HCT116 (cell line): ENCODE measurements at regions not wholly inside any gene's neighbourhood (a gene's known extent, or its start where the extent isn't known, plus 50 kb on each side); places are given as distances from the start of the nearest gene placed in this dataset.

Experiments used
- ATAC-seq: fragments of 200-7000 bp; cut with Tn5 transposase; 2 replicates; pipeline ENCODE4 v1.9.1; 2020; ENCODE audit warnings: mild to moderate bottlenecking, moderate library complexity
- BruUV-seq: library from RNA; stranded (reverse); fragments of 400-500 nt; replicated peaks from 2 replicates; lab custom pipeline; 2021; lab: Mats Ljungman, UMichigan
- CTCF ChIA-PET: fragments of 300-600 bp; sonication (Branson Sonifier 250); formaldehyde crosslinking; loops from one replicate; lab custom pipeline; 2021; ENCODE audit warnings: antibody characterized with exemption; lab: Charles Lee
- POLR2A ChIA-PET: fragments of 300-600, 350-600 bp; sonication (Branson Sonifier 250); formaldehyde crosslinking; loops from one replicate; lab custom pipeline; 2021; ENCODE audit warnings: antibody characterized with exemption; lab: Charles Lee
- RAD21 ChIA-PET, 2 experiments: fragments of 300-600 bp; sonication (Branson Sonifier 250); formaldehyde crosslinking; loops; one replicate each; lab custom pipeline; 2023; ENCODE audit warnings: low total read pairs in 2 of 2; ENCODE audit not compliant: uncharacterized antibody in 2 of 2, unreplicated experiment in 2 of 2, low non-redundant PET in 1 of 2; lab: Charles Lee
- DNase-seq: peaks from one replicate; pipeline ENCODE4 v3.0.0-alpha.2; 2010; ENCODE audit warnings: low read depth, low spot score
- H2AFZ ChIP-seq: fragments of 200-600 bp; shearing (Covaris generic), sonication (generic); 2 replicates; pipeline ENCODE4 v1.6.1; 2017; ENCODE audit warnings: low read depth, mixed run types, mixed read lengths, antibody characterized with exemption, low read length; ENCODE audit not compliant: poor library complexity, severe bottlenecking
- H3K27ac ChIP-seq: 2 replicates; pipeline ENCODE4 v1.5.1; 2012; ENCODE audit warnings: low read depth, low read length
- H3K27me3 ChIP-seq: fragments of 200-600 bp; sonication (generic); 2 replicates; pipeline ENCODE4 v1.6.1; 2016; ENCODE audit warnings: mixed run types, low read length, mixed read lengths; ENCODE audit not compliant: insufficient read depth
- H3K36me3 ChIP-seq, 2 experiments: fragments of 200-500 bp in 1 of 2; fragments of 200-600 bp in 1 of 2; sonication (Bioruptor generic) in 1 of 2; sonication (generic) in 1 of 2; 2 replicates each; pipeline versions ENCODE4 v1.5.1 to v1.6.1; 2014 to 2016; ENCODE audit warnings: low read length in 2 of 2, inconsistent platforms in 1 of 2, mixed read lengths in 1 of 2, mixed run types in 1 of 2; ENCODE audit not compliant: insufficient read depth in 2 of 2, control insufficient read depth in 1 of 2
- H3K4me1 ChIP-seq, 2 experiments: fragments of 200-600 bp in 1 of 2; sonication (generic) in 1 of 2; 2 replicates each; pipeline versions ENCODE4 v1.5.1 to v1.6.1; 2012 to 2017; ENCODE audit warnings: low read length in 2 of 2, inconsistent platforms in 1 of 2, mild to moderate bottlenecking in 1 of 2, mixed read lengths in 1 of 2, mixed run types in 1 of 2, moderate library complexity in 1 of 2; ENCODE audit not compliant: insufficient read depth in 2 of 2, control insufficient read depth in 1 of 2
- H3K4me2 ChIP-seq: fragments of 200-600 bp; sonication (generic); 2 replicates; pipeline ENCODE4 v1.6.1; 2017; ENCODE audit warnings: mixed run types, low read length, mixed read lengths
- H3K4me3 ChIP-seq, 2 experiments: fragments of 200-600 bp in 1 of 2; sonication (generic) in 1 of 2; replicated peaks in 1 of 2; 2 replicates each; pipeline ENCODE4 v1.5.1; 2011 to 2016; ENCODE audit warnings: low read length in 2 of 2, control low read depth in 1 of 2, low read depth in 1 of 2, mild to moderate bottlenecking in 1 of 2, mixed read lengths in 1 of 2, mixed run types in 1 of 2
- H3K79me2 ChIP-seq: fragments of 200-600 bp; sonication (generic); 2 replicates; pipeline ENCODE4 v1.6.1; 2017; ENCODE audit warnings: mild to moderate bottlenecking, mixed run types, low read length, moderate library complexity, mixed read lengths; ENCODE audit not compliant: insufficient read depth
- H3K9ac ChIP-seq: fragments of 200-600 bp; sonication (generic); 2 replicates; pipeline ENCODE4 v1.6.1; 2016; ENCODE audit warnings: low read length, mixed read lengths
- H3K9me2 ChIP-seq: fragments of 200-600 bp; sonication (generic), shearing (Covaris generic); 2 replicates; pipeline ENCODE4 v1.6.1; 2017; ENCODE audit warnings: mixed run types, mild to moderate bottlenecking, moderate library complexity; ENCODE audit not compliant: insufficient read depth
- H3K9me3 ChIP-seq, 2 experiments: fragments of 200-500 bp in 1 of 2; fragments of 200-600 bp in 1 of 2; sonication (Bioruptor generic) in 1 of 2; sonication (generic) in 1 of 2; 2 replicates each; pipeline ENCODE4 v1.6.1; 2014 to 2017; ENCODE audit warnings: low read length in 2 of 2, mixed read lengths in 2 of 2, inconsistent platforms in 1 of 2, low read depth in 1 of 2, mild to moderate bottlenecking in 1 of 2, mixed run types in 1 of 2, moderate library complexity in 1 of 2; ENCODE audit not compliant: control insufficient read depth in 1 of 2, insufficient read depth in 1 of 2
- H4K20me1 ChIP-seq: fragments of 200-600 bp; sonication (generic), shearing (Covaris generic); 2 replicates; pipeline ENCODE4 v1.6.1; 2017; ENCODE audit warnings: mixed run types, mild to moderate bottlenecking, moderate library complexity; ENCODE audit not compliant: insufficient read depth
- CBX3 ChIP-seq: IDR thresholded peaks from 2 replicates; pipeline ENCODE4 v1.6.1; 2012; ENCODE audit warnings: low read depth
- CEBPB ChIP-seq: IDR thresholded peaks from 2 replicates; pipeline ENCODE4 v1.6.1; 2012; ENCODE audit warnings: low read depth
- EGR1 ChIP-seq: IDR thresholded peaks from 2 replicates; pipeline ENCODE4 v1.6.1; 2012; ENCODE audit warnings: low read depth
- ELF1 ChIP-seq: IDR thresholded peaks from 2 replicates; pipeline ENCODE4 v1.6.1; 2012; ENCODE audit warnings: low read depth, borderline replicate concordance
- FOSL1 ChIP-seq: IDR thresholded peaks from 2 replicates; pipeline ENCODE4 v1.6.1; 2012; ENCODE audit warnings: low read depth
- JUND ChIP-seq: IDR thresholded peaks from 2 replicates; pipeline ENCODE4 v1.6.1; 2012
- POLR2AphosphoS5 ChIP-seq: IDR thresholded peaks from 2 replicates; pipeline ENCODE4 v1.6.1; 2011; ENCODE audit warnings: mild to moderate bottlenecking, low read depth, low read length, moderate library complexity
- RAD21 ChIP-seq: IDR thresholded peaks from 2 replicates; pipeline ENCODE4 v1.6.1; 2012; ENCODE audit warnings: low read depth, mild to moderate bottlenecking
- SIN3A ChIP-seq: IDR thresholded peaks from 2 replicates; pipeline ENCODE4 v1.6.1; 2012; ENCODE audit warnings: low read depth
- SRF ChIP-seq: IDR thresholded peaks from 2 replicates; pipeline ENCODE4 v1.6.1; 2012; ENCODE audit warnings: low read depth
- TCF7L2 ChIP-seq: IDR thresholded peaks from 2 replicates; pipeline ENCODE4 v1.7.0; 2011; ENCODE audit warnings: borderline replicate concordance, inconsistent platforms; ENCODE audit not compliant: insufficient read depth, insufficient read length; ENCODE audit errors: extremely low read depth
- YY1 ChIP-seq: IDR thresholded peaks from 2 replicates; pipeline ENCODE4 v1.6.1; 2011; ENCODE audit warnings: low read length, low read depth, moderate library complexity, mild to moderate bottlenecking; ENCODE audit not compliant: insufficient replicate concordance; ENCODE audit errors: extremely low read depth
- ZFX ChIP-seq: fragments of 450-650 bp; IDR thresholded peaks from 2 replicates; pipeline ENCODE4 v1.6.1; 2017
- ZNF274 ChIP-seq: fragments of 200-500 bp; sonication (Bioruptor generic); IDR thresholded peaks from 2 replicates; pipeline ENCODE4 v1.6.1; 2014; ENCODE audit warnings: mild to moderate bottlenecking, low read depth, low read length, inconsistent platforms
- intact Hi-C: fragments of 100-400 bp; cut with micrococcal nuclease; formaldehyde crosslinking; loops from 2 replicates; pipeline ENCODE4 v1.10.0; 2022
- TF ChIP-seq, protein P1 (sequence below): IDR thresholded peaks from 2 replicates; pipeline ENCODE4 v1.6.1; 2012
- TF ChIP-seq, protein P2 (sequence below): IDR thresholded peaks from 2 replicates; pipeline ENCODE4 v1.6.1; 2012
- TF ChIP-seq, protein P3 (sequence below): IDR thresholded peaks from 2 replicates; pipeline ENCODE4 v1.6.1; 2011; ENCODE audit warnings: mild to moderate bottlenecking, low read length, moderate library complexity; ENCODE audit not compliant: insufficient replicate concordance; ENCODE audit errors: extremely low read depth
- TF ChIP-seq, protein P4 (sequence below): IDR thresholded peaks from 2 replicates; pipeline ENCODE4 v1.6.1; 2012; ENCODE audit warnings: low read depth
- TF ChIP-seq, protein P5 (sequence below), 3 experiments: fragments of 200-600 bp in 1 of 3; sonication (generic) in 1 of 3; IDR thresholded peaks in 2 of 3; conservative IDR thresholded peaks in 1 of 3; 2 replicates each; pipeline ENCODE4 v1.5.1; 2012 to 2017; ENCODE audit warnings: low read depth in 2 of 3, low read length in 2 of 3, antibody characterized with exemption in 1 of 3, borderline replicate concordance in 1 of 3, control low read depth in 1 of 3, mild to moderate bottlenecking in 1 of 3, mixed read lengths in 1 of 3, mixed run types in 1 of 3, moderate library complexity in 1 of 3; ENCODE audit not compliant: insufficient read depth in 1 of 3

DNA sequence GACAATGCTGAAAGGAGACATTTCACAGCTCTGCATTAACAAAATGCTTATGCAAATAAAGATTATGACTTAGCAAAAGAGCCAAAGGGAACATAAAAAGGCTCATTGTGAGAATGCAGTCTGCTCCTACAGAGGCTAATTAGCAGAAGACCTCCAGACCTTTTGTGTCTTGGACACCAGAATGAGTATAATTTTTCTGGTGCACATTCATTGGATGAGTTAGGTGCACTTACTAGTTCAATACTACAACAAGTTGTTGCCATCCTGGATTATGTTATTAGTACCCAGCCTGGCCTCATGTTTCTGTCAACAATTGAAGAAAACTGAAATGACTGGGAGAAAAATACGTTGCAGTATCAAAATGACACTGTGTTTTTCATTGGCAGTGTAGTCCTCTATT is 613.2 kb upstream of the CHORDC1 start:
- CTCF ChIA-PET: no interaction called here
- Histone ChIP-seq H3K27ac (no peak overlapping the region), H3K9ac (no peak overlapping the region), H2AFZ (no peak overlapping the region), H4K20me1 (no peaks in the 10 kb centered on the region), H3K79me2 (no peaks in the 10 kb centered on the region)
- RAD21 ChIA-PET: no interaction called here
- POLR2A ChIA-PET: no interaction called here
- intact Hi-C loops: no loop called here
- TF ChIP-seq YY1 (no peak), ZNF274 (no peak), SRF (no peak), POLR2AphosphoS5 (no peak), CEBPB (no peak), ZFX (no peak), JUND (no peak), SIN3A (no peak), ELF1 (no peak), RAD21 (no peak), TCF7L2 (no peak), CBX3 (no peak), FOSL1 (no peak), EGR1 (no peak)
- TF ChIP-seq, protein P1, sequence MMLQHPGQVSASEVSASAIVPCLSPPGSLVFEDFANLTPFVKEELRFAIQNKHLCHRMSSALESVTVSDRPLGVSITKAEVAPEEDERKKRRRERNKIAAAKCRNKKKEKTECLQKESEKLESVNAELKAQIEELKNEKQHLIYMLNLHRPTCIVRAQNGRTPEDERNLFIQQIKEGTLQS: no peak
- TF ChIP-seq, protein P2, sequence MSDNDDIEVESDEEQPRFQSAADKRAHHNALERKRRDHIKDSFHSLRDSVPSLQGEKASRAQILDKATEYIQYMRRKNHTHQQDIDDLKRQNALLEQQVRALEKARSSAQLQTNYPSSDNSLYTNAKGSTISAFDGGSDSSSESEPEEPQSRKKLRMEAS: no peak
- TF ChIP-seq, protein P3, sequence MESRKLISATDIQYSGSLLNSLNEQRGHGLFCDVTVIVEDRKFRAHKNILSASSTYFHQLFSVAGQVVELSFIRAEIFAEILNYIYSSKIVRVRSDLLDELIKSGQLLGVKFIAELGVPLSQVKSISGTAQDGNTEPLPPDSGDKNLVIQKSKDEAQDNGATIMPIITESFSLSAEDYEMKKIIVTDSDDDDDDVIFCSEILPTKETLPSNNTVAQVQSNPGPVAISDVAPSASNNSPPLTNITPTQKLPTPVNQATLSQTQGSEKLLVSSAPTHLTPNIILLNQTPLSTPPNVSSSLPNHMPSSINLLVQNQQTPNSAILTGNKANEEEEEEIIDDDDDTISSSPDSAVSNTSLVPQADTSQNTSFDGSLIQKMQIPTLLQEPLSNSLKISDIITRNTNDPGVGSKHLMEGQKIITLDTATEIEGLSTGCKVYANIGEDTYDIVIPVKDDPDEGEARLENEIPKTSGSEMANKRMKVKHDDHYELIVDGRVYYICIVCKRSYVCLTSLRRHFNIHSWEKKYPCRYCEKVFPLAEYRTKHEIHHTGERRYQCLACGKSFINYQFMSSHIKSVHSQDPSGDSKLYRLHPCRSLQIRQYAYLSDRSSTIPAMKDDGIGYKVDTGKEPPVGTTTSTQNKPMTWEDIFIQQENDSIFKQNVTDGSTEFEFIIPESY: no peak
- TF ChIP-seq, protein P4, sequence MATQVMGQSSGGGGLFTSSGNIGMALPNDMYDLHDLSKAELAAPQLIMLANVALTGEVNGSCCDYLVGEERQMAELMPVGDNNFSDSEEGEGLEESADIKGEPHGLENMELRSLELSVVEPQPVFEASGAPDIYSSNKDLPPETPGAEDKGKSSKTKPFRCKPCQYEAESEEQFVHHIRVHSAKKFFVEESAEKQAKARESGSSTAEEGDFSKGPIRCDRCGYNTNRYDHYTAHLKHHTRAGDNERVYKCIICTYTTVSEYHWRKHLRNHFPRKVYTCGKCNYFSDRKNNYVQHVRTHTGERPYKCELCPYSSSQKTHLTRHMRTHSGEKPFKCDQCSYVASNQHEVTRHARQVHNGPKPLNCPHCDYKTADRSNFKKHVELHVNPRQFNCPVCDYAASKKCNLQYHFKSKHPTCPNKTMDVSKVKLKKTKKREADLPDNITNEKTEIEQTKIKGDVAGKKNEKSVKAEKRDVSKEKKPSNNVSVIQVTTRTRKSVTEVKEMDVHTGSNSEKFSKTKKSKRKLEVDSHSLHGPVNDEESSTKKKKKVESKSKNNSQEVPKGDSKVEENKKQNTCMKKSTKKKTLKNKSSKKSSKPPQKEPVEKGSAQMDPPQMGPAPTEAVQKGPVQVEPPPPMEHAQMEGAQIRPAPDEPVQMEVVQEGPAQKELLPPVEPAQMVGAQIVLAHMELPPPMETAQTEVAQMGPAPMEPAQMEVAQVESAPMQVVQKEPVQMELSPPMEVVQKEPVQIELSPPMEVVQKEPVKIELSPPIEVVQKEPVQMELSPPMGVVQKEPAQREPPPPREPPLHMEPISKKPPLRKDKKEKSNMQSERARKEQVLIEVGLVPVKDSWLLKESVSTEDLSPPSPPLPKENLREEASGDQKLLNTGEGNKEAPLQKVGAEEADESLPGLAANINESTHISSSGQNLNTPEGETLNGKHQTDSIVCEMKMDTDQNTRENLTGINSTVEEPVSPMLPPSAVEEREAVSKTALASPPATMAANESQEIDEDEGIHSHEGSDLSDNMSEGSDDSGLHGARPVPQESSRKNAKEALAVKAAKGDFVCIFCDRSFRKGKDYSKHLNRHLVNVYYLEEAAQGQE: no peak
- TF ChIP-seq, protein P5, sequence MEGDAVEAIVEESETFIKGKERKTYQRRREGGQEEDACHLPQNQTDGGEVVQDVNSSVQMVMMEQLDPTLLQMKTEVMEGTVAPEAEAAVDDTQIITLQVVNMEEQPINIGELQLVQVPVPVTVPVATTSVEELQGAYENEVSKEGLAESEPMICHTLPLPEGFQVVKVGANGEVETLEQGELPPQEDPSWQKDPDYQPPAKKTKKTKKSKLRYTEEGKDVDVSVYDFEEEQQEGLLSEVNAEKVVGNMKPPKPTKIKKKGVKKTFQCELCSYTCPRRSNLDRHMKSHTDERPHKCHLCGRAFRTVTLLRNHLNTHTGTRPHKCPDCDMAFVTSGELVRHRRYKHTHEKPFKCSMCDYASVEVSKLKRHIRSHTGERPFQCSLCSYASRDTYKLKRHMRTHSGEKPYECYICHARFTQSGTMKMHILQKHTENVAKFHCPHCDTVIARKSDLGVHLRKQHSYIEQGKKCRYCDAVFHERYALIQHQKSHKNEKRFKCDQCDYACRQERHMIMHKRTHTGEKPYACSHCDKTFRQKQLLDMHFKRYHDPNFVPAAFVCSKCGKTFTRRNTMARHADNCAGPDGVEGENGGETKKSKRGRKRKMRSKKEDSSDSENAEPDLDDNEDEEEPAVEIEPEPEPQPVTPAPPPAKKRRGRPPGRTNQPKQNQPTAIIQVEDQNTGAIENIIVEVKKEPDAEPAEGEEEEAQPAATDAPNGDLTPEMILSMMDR (IDR thresholded peaks at IDR 0.05 in 2 of 3, conservative IDR thresholded peaks at IDR 0.05 in 1 of 3; ENCODE audit: borderline replicate concordance in 1 of 3, insufficient read depth in 1 of 3, low read depth in 2 of 3, low read length in 2 of 3): no peak
- TF ChIP-seq, all 23 proteins: peak for 0
- peaks cover 5 to 13% of the 10 kb centered on the region in 2 experiments; a peak in 2 of 4 replicates for H3K9me3 ChIP-seq
- no peak for ATAC-seq
- BruUV-seq: no TSS peak
- H3K9me2 ChIP-seq: no peaks in the 10 kb centered on the region
- DNase-seq: no peak
- H3K36me3 ChIP-seq: no peaks in the 10 kb centered on the region
- H3K4me3 ChIP-seq: no peak overlapping the region
- no peaks in the 10 kb centered on the region for H3K4me1 ChIP-seq
- no peak overlapping the region for H3K4me2 ChIP-seq
- no peaks in the 10 kb centered on the region for H3K27me3 ChIP-seq
